Neural cell (in vitro differentiated cells): ENCODE measurements at regions not wholly inside any gene's neighbourhood (a gene's known extent, or its start where the extent isn't known, plus 50 kb on each side); places are given as distances from the start of the nearest gene placed in this dataset.

Source experiments
- CTCF ChIP-seq: fragments of 450-650 bp; IDR thresholded peaks from 2 replicates; pipeline ENCODE4 v1.5.1; 2014; ENCODE audit warnings: antibody characterized with exemption, mild to moderate bottlenecking, moderate library complexity; ENCODE audit not compliant: poor library complexity, severe bottlenecking
- REST ChIP-seq: IDR thresholded peaks from 2 replicates; pipeline ENCODE4 v1.6.1; 2012; ENCODE audit warnings: borderline replicate concordance
- SMC3 ChIP-seq: fragments of 450-650 bp; conservative IDR thresholded peaks from 2 replicates; pipeline ENCODE4 v1.6.1; 2014; ENCODE audit warnings: antibody characterized with exemption, mild to moderate bottlenecking, moderate library complexity; ENCODE audit not compliant: poor library complexity

GRCh38 chr2:147558620-147559019 lies 286.2 kb upstream of the ACVR2A start:
- TF ChIP-seq SMC3, result no peak
- no peak for TF ChIP-seq CTCF
- no peak for TF ChIP-seq REST
